Activated CD4-positive, CD25-positive, alpha-beta regulatory T cell treated with anti-CD3 and anti-CD28 coated beads, Interleukin-2, amount 50 U/mL, for 72 hours (primary cell): ENCODE measurements at regions not wholly inside any gene's neighbourhood (a gene's known extent, or its start where the extent isn't known, plus 50 kb on each side); places are given as distances from the start of the nearest gene placed in this dataset.

Experiments used
- DNase-seq: peaks from one replicate; pipeline ENCODE4 v3.0.0; 2021

DNA sequence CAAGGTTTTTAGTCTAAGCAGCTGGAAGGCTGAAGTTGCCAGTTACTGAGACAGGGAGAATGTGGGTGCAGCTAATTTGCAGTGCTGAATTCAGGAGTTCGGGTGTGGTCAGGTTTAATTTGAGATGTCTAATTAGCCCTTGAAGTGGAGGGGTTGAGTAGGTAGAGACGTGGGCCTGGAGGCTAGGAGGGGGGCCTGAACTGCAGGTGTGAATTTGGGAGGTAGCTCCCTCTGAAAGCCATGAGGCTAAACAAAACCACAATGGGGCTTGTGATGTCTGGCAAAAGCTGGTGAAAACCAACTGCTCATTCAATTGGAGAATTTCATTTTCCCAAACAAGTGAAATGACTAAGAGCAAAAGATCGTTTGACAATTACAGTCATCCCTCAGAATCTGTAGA, 246.0 kb upstream of the NFE2L3 start:
- DNase-seq: no peak

DNA sequence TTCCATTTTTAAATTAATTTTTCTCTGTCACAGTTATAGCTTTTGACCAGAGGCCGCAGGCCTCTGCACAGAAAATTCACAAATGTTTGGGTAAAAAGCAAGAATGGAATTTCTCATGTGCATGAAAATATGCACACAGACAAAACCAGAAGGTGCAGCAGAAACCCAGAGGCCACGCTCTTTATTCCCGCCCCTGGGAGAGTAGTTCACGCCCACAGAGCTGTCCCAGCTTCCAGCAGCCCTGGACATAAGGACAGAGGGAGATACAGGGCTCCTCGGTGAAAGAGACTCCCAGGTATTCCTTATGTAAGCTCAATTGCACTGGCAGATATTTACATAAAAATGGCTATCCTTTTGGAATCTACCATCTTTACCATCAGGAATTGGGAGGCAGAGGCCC, 245.2 kb upstream of the NFE2L3 start:
- no peak for DNase-seq

GRCh38 chr7:25907214-25907613, 244.8 kb upstream of the NFE2L3 start:
- no peak for DNase-seq

DNA sequence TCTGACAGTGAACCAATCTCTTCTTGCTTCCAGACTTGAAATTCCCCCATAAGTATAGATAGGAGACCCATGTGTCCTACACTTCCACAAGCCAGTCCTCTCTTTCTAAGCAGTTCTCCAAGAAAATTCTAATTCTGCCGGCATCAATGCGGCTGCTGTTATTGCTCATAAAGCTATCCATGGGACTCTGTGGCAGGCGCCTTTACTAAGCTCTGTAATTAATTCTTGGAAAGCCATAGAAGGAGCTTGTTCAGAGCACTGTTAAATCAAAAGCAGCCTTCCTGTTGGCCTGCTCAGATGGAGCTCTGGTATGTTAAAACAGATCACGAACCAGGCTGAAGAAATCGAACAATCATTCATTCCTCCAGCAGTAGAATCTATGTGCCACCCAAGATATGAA, 244.3 kb upstream of the NFE2L3 start:
- DNase-seq: no peak

DNA sequence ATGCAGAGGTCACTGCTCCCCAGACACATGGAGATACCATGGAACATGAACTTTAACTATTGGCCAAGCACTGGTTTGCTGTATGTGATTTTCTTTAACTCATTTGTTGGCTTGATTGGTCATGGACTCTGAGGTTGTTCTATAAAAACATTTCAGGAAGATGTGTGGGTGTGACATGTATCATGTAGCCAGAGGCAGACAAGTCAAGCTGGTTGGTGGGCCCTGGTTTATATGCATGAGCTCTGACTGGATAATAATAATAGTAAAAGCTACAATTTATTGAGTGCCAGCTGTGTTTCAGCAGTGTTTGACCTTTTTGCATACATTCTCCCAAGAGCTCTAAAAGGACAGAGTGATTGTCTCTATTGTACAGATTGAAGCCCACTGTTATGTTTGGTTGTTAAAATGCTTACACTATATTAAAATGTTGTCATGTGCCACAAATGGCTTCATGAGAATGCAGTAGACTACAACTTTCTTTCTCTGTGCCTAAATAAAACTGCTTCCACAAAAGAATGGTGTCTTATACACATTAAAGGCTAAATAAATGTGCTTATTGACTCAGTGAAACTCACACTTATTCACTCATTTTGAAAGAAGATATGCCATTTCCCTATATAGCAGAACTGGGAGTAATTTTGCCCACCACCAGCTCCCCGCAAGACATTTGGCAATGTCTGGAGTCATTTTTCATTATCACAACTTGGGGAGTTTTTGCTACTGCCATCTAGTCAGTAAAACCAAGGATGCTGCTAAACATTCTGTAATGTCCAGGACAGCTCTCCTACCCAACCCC, 243.6 kb upstream of the NFE2L3 start:
- no peak for DNase-seq

- no peak for DNase-seq
Observed at GRCh38 chr7:25911738-25912607, 240.0 kb upstream of the NFE2L3 start.

- DNase-seq: no peak
Observed at GRCh38 chr7:25913598-25914224, 238.3 kb upstream of the NFE2L3 start.

- DNase-seq: no peak
Observed at GRCh38 chr7:25918731-25919130, 233.3 kb upstream of the NFE2L3 start.

- DNase-seq: no peak
Observed at GRCh38 chr7:25922296-25922695, 229.7 kb upstream of the NFE2L3 start.

GRCh38 chr7:25923741-25924460, 228.1 kb upstream of the NFE2L3 start:
- no peak for DNase-seq

DNA sequence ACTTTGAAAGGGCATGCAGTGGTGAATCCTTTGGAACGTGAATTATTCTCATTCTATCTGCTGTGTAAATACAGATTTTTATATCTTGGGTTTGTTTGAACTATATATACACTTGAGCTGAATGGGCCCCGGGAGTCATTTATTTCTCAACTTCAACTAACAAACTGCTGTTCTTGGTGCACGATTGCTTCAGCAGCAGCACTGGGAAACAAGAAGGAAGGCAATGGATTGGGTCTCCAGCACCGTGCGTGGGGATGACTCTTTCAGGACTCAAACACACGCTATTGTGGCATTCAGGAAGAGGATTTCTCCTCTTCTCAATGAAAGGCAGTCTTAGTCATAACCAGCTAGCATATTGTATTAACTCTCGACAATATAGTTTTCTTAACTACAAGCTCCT, 226.0 kb upstream of the NFE2L3 start:
- no peak for DNase-seq

DNA sequence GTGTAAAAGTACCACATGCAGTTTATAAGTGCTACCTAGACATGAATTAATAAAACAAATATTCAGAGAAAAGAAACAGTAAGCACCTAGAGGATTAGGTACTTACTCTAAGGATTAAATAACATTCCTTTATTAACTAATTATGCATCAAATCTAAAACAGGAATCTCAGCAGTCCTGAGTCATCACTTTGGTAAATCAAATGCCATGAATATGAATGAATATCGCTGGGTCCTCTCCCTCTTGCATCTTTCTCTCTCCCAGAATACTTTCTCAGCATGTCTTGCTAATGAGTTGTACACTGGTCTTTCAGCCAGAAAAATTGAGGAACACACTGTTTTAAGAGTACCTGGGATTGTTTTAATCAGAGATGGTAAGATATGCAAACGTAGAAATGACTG, 225.5 kb upstream of the NFE2L3 start:
- no peak for DNase-seq

- DNase-seq: no peak
Observed at GRCh38 chr7:25926891-25927625, 224.9 kb upstream of the NFE2L3 start.

DNA sequence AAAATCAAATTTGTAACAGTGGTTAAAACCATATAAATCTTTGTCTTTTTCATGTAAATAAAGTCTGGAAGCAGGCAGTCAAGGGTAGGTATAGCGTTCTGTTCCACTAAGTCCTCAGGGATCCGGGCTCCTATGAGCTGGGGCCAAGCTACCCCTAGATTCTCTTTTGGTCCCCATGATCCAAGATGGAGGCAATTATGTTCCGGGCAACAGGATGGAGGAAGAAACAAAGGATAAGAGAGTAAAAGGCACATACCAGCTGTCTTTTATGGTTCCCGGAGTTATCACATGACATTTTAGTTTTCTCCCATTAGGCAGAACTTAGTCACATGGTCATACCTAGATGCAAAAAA, 224.4 kb upstream of the NFE2L3 start:
- DNase-seq: no peak

GRCh38 chr7:25928549-25929330, 223.3 kb upstream of the NFE2L3 start:
- no peak for DNase-seq

GRCh38 chr7:25929448-25929847, 222.6 kb upstream of the NFE2L3 start:
- no peak for DNase-seq

DNA sequence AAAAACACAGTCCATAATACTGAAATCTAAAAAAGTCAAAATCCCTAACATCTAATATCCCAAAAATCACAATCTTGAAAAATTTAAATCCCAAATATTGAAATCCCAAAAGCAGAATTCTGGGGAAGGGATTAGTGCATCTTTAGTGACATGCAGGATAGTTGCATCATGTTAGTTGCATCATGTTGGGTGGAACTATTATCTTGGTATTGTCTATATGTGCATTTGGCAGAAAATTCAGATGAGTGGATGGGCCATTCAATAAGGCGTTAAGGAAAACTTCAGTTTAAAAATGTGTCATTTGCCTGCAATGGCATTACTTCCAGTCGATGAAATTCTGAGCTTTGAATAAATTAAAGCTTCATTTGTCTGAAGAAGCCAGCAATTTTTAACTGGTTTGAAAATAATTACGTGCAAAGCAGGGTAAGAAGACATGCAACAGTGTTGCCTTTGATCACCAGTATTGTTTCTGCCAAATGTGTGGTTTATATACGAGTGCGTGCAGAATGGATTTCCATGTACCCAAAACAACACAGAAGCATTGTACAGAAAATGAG, 221.4 kb upstream of the NFE2L3 start:
- no peak for DNase-seq

DNA sequence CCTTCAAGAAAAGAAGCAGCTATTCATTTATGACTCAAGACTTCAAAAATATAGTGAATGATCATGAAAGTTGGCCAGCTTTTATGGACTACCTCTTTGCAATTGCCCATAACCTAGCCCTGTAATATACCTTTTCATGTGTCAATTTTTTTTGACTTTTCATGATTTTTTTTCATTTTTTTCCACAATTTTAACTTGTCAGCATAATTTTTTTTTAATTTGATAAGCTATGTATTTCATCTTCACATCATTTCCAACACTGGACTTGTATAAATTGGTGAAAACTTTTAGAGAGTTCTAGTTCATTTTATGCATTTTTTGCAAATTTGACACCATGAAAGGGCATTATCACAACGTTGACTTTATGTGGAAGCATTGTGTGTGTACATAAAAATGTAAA, 220.8 kb upstream of the NFE2L3 start:
- DNase-seq: no peak

GRCh38 chr7:25933921-25934320, 218.1 kb upstream of the NFE2L3 start:
- DNase-seq: no peak

DNA sequence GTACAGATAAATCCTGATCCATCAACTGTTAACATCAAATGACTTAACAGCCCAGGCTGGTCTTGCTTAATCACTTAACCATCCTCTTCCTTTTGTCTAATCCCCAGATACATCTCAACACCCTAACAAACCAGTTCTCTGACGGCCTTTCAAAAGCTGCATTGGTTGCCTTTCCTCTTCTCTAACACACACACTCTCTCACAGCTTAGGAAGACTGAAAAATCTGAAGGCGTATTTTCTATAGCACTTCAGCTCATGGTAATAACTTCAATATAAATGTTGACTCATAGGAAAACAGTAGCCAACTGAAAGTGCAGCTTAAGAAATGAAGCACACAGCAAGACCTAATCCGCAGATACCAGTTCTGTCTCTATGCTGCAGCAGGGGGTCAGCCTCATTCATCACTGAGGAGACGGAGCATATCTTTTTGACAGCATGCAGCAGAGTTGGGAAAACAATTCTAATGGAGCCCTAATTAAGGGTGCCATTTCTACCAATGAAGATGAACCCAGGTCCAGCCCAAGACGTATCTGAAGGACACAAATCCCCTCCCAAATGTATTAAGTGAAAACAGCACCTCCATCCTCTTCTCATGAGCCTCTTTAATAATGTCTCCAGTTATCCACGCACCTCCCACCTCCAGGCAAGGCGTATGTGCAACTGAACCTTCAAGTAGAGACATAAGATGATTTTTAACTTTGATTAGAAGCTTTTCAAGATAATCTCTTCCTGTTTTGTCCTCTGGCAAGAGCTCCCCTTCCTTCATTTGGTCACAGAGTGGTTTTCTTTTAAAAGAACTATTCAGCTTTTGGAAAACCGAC, 211.7 kb upstream of the NFE2L3 start:
- no peak for DNase-seq
